ENCODE measurements at regions not wholly inside any gene's neighbourhood (a gene's known extent, or its start where the extent isn't known, plus 50 kb on each side); places are given as distances from the start of the nearest gene placed in this dataset.

GRCh38 chr11:90732486-90732885 is 509.6 kb upstream of the CHORDC1 start (continued):
- no peak for TF ChIP-seq ZSCAN18 (CRISPR knock-in tag; IDR thresholded peaks at IDR 0.05)
- TF ChIP-seq, protein P1, sequence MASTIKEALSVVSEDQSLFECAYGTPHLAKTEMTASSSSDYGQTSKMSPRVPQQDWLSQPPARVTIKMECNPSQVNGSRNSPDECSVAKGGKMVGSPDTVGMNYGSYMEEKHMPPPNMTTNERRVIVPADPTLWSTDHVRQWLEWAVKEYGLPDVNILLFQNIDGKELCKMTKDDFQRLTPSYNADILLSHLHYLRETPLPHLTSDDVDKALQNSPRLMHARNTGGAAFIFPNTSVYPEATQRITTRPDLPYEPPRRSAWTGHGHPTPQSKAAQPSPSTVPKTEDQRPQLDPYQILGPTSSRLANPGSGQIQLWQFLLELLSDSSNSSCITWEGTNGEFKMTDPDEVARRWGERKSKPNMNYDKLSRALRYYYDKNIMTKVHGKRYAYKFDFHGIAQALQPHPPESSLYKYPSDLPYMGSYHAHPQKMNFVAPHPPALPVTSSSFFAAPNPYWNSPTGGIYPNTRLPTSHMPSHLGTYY (CRISPR knock-in tag; IDR thresholded peaks at IDR 0.05): no peak
- no peak for TF ChIP-seq OVOL2 (CRISPR knock-in tag; IDR thresholded peaks at IDR 0.05; ENCODE audit: borderline replicate concordance)

GRCh38 chr11:90723475-90723874 is 500.6 kb upstream of the CHORDC1 start:
- peaks cover 4% of the 10 kb centered on the region for H3K36me3 Mint-ChIP-seq
- peaks cover 4% of the 10 kb centered on the region; the same call in 1 of the 2 replicates for H3K4me1 Mint-ChIP-seq
- no peaks in the 10 kb centered on the region for H3K27me3 Mint-ChIP-seq (ENCODE audit: low read depth)
- no peak overlapping the region for H3K27ac Mint-ChIP-seq
- H3K4me3 Mint-ChIP-seq: no peak overlapping the region
- ChIA-PET CTCF (no interaction called here), POLR2A (no interaction called here)
- TF ChIP-seq KAT7 (CRISPR knock-in tag; IDR thresholded peaks at IDR 0.05; ENCODE audit: borderline replicate concordance) (no peak), TEAD4 (CRISPR knock-in tag; IDR thresholded peaks at IDR 0.05) (no peak), ZBTB21 (CRISPR knock-in tag; IDR thresholded peaks at IDR 0.05; ENCODE audit: borderline replicate concordance) (no peak), SMAD3 (CRISPR knock-in tag; IDR thresholded peaks at IDR 0.05; ENCODE audit: borderline replicate concordance) (no peak), CREB1 (CRISPR knock-in tag; IDR thresholded peaks at IDR 0.05) (no peak), NR3C1 (CRISPR knock-in tag; conservative IDR thresholded peaks at IDR 0.05; ENCODE audit: low read depth) (no peak), NFATC4 (CRISPR knock-in tag; IDR thresholded peaks at IDR 0.05) (no peak), ZNF232 (CRISPR knock-in tag; IDR thresholded peaks at IDR 0.05) (no peak), EMX1 (CRISPR knock-in tag; IDR thresholded peaks at IDR 0.05) (no peak)
- TF ChIP-seq, protein P2, sequence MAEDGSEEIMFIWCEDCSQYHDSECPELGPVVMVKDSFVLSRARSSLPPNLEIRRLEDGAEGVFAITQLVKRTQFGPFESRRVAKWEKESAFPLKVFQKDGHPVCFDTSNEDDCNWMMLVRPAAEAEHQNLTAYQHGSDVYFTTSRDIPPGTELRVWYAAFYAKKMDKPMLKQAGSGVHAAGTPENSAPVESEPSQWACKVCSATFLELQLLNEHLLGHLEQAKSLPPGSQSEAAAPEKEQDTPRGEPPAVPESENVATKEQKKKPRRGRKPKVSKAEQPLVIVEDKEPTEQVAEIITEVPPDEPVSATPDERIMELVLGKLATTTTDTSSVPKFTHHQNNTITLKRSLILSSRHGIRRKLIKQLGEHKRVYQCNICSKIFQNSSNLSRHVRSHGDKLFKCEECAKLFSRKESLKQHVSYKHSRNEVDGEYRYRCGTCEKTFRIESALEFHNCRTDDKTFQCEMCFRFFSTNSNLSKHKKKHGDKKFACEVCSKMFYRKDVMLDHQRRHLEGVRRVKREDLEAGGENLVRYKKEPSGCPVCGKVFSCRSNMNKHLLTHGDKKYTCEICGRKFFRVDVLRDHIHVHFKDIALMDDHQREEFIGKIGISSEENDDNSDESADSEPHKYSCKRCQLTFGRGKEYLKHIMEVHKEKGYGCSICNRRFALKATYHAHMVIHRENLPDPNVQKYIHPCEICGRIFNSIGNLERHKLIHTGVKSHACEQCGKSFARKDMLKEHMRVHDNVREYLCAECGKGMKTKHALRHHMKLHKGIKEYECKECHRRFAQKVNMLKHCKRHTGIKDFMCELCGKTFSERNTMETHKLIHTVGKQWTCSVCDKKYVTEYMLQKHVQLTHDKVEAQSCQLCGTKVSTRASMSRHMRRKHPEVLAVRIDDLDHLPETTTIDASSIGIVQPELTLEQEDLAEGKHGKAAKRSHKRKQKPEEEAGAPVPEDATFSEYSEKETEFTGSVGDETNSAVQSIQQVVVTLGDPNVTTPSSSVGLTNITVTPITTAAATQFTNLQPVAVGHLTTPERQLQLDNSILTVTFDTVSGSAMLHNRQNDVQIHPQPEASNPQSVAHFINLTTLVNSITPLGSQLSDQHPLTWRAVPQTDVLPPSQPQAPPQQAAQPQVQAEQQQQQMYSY (CRISPR knock-in tag; IDR thresholded peaks at IDR 0.05): no peak
- TF ChIP-seq, protein P3, sequence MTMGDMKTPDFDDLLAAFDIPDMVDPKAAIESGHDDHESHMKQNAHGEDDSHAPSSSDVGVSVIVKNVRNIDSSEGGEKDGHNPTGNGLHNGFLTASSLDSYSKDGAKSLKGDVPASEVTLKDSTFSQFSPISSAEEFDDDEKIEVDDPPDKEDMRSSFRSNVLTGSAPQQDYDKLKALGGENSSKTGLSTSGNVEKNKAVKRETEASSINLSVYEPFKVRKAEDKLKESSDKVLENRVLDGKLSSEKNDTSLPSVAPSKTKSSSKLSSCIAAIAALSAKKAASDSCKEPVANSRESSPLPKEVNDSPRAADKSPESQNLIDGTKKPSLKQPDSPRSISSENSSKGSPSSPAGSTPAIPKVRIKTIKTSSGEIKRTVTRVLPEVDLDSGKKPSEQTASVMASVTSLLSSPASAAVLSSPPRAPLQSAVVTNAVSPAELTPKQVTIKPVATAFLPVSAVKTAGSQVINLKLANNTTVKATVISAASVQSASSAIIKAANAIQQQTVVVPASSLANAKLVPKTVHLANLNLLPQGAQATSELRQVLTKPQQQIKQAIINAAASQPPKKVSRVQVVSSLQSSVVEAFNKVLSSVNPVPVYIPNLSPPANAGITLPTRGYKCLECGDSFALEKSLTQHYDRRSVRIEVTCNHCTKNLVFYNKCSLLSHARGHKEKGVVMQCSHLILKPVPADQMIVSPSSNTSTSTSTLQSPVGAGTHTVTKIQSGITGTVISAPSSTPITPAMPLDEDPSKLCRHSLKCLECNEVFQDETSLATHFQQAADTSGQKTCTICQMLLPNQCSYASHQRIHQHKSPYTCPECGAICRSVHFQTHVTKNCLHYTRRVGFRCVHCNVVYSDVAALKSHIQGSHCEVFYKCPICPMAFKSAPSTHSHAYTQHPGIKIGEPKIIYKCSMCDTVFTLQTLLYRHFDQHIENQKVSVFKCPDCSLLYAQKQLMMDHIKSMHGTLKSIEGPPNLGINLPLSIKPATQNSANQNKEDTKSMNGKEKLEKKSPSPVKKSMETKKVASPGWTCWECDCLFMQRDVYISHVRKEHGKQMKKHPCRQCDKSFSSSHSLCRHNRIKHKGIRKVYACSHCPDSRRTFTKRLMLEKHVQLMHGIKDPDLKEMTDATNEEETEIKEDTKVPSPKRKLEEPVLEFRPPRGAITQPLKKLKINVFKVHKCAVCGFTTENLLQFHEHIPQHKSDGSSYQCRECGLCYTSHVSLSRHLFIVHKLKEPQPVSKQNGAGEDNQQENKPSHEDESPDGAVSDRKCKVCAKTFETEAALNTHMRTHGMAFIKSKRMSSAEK (CRISPR knock-in tag; IDR thresholded peaks at IDR 0.05; ENCODE audit: borderline replicate concordance): no peak
- TF ChIP-seq, protein P4, sequence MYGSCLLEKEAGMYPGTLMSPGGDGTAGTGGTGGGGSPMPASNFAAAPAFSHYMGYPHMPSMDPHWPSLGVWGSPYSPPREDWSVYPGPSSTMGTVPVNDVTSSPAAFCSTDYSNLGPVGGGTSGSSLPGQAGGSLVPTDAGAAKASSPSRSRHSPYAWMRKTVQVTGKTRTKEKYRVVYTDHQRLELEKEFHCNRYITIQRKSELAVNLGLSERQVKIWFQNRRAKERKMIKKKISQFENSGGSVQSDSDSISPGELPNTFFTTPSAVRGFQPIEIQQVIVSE (CRISPR knock-in tag; IDR thresholded peaks at IDR 0.05; ENCODE audit: borderline replicate concordance): no peak
- TF ChIP-seq, protein P5, sequence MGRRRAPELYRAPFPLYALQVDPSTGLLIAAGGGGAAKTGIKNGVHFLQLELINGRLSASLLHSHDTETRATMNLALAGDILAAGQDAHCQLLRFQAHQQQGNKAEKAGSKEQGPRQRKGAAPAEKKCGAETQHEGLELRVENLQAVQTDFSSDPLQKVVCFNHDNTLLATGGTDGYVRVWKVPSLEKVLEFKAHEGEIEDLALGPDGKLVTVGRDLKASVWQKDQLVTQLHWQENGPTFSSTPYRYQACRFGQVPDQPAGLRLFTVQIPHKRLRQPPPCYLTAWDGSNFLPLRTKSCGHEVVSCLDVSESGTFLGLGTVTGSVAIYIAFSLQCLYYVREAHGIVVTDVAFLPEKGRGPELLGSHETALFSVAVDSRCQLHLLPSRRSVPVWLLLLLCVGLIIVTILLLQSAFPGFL (CRISPR knock-in tag; IDR thresholded peaks at IDR 0.05; ENCODE audit: borderline replicate concordance): no peak
- ATAC-seq: no peak
- peaks cover 5% of the 10 kb centered on the region for H3K9me3 Mint-ChIP-seq
- DNase-seq (ENCODE audit: low spot score): no peak
